ENCODE measurements at regions not wholly inside any gene's neighbourhood (a gene's known extent, or its start where the extent isn't known, plus 50 kb on each side); places are given as distances from the start of the nearest gene placed in this dataset.

DNA sequence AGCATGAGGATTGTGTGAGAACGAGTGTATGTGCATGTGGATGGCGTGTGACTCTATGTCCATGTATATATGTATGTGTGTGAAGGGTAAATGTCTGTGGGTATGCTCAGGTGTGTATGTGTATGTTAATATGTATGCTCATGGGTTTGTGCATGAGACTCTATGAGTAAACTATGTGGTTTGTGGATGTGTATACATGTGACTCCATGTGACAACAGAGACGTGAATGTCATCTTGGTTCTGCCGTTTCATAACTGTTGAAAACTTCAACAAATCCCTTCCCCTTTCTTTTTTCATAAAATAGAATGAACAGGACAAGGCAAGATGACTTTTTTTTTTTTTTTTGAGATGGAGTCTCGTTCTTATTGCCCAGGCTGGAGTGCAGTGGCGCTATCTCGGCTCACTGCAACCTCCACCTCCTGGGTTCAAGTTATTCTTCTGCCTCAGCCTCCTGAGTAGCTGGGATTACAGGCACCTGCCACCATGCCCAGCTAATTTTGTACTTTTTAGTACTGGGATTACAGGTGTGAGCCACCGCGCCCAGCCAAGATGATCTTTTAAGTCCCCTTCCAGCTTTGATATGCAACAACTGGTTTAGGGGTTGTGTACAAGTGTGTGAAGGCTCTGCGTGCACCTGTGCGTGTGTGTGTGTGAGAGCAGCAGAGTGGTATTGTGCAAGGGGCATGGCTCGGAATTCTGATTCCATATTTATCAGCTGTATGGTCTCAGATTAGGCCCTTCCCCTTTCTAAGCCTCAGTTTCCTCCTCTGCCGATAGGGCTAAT lies 106.3 kb downstream of the EBNA1BP2 start:
- DNase-seq (ENCODE audit: low read depth): no peak

DNA sequence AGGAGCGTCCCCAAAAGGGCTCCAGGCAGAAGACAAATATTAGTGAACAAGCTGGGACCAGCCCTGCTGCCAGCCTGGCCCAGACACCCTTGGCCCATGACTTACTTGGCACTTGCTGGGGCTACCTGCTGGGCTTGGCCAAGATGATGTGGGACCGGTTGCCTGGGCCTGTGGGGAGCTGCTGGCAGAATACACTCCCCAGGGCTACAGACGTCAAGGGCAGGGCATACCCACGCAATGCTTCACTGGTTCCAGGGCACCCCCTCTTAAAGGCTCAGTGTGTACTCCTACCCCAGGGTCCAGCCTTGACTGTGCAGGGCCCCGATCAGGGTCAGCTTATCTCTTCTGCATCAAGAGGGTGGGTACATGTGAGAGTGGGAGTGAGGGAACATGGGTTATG lies 106.5 kb upstream of the SLC2A1 start:
- DNase-seq (ENCODE audit: low read depth): no peak

DNA sequence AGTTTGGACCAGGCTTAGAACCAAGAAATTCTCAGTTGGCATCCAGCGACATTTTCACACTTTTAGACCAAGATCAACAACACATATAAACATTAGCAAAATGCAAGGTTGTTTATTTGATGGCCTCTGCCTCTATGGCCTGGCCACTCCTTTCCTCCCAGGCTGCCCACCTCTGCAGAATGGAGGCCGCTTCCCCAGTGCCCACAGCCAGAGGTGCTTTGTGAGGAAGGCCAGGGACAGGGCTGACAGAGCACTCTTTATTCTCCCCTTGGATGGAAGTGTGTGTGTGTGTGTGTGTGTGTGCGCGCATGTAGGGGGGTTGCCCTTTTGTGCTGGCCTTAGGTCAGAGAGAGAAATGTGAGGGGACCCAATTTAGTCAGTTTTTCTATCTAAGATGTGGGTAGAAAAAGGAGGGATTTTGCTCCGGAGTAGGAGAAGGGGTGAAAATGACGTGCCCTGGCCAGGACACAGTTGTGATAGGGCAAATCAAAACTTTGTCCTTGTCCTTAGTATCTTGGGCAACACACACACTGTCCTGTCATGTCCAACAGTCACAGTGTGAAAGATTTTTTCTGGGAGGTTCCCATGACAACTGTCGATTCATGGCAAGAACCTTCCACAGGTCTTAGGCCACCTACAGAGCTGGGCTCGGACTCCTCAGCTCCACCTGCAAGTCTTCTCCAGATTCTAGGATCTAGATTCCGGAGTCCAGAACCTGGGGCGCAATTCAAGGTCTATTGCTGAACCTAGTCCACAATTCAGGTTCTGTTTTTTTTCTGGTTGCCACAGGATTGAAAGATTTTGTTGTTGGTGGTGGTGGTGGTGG lies 104.9 kb upstream of the SLC2A1 start:
- DNase-seq (ENCODE audit: low read depth): no peak

DNA sequence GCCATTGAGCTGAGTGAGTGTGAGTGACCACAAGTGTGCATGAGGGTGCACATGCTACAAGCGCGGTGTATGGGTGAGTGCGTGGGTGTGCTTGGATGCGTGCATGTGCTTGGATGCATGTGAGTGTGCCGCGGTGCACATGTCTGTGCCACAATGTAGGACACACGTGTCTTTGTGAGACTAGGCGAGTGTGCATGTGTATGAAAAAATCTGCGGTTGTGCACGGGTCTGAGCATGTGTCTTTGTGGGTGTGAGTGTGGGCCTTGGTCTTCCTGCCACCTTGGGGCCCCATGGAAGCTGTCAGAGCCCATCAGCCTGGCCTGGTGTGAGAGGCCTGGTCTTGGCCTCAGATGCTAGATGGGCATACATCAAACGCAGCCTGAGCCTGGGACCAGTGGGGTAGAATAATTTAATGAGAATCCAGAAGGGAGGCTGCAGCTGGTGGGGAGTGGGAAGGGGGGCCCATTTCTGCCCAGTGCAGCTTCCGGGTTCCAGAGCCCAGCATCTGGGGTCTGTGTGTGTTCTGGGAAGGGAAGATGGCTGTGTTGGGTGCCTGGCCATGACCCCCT lies 103.9 kb upstream of the SLC2A1 start:
- no peak for DNase-seq (ENCODE audit: low read depth)

DNA sequence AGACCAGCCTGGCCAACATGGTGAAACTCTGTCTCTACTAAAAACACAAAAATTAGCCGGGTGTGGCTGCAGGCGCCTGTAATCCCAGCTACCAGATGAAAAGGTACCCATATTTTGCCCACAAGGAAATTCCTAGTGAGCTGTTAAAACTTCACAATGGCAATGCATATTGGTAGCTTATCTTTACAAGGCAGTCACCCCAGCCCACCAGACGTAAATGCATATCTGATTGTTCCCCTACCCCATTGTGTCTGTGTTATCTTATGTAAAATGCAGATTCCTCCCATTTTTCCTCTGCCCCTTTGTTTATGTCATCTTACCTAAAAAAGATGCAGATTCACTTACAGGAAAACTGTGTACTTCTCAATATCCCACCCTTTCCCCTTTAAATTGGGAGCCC lies 103.1 kb upstream of the SLC2A1 start:
- DNase-seq (ENCODE audit: low read depth): no peak

DNA sequence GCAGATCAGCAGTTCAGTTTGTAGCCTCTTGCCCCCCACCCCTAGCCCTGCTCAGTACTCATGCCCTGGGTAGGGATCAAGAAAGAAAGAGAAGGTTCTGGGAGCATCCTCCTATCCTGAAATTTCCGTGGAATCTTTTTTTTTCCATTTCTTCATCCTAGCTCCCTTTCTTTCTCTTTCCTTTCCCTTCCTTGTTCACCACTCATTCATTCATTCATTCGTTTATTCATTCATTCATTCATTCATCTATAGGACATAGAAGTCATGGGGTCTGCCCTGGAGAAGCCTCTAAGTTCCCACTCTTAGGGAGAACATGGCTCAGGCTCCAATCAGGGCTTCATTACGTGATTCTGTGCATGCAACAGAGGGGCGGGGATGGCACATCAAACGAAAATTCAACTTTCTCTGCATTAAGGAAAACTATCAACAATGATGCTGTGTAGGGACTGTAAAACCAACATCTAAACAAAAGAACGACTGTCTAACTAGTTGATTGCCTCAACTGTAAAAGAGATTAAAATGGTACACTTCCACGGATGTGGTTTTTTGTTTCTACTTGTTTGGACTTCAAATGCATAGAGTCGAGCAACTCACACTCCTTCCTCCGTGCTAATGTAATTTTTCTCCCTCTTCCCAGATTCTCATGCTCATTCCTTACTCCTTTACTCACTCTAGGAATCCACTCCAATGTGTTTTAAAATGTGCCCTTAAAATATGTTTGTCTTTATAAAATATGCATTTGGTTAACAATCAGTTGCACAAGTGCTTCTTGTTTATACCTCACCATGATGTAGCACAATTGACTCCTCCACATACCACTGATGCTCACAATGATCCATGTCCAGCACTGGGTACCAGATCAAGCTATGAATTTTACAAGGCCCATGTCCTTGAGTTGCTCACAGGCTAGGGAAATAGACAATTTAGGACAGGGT lies 101.2 kb upstream of the SLC2A1 start:
- DNase-seq (ENCODE audit: low read depth): no peak

DNA sequence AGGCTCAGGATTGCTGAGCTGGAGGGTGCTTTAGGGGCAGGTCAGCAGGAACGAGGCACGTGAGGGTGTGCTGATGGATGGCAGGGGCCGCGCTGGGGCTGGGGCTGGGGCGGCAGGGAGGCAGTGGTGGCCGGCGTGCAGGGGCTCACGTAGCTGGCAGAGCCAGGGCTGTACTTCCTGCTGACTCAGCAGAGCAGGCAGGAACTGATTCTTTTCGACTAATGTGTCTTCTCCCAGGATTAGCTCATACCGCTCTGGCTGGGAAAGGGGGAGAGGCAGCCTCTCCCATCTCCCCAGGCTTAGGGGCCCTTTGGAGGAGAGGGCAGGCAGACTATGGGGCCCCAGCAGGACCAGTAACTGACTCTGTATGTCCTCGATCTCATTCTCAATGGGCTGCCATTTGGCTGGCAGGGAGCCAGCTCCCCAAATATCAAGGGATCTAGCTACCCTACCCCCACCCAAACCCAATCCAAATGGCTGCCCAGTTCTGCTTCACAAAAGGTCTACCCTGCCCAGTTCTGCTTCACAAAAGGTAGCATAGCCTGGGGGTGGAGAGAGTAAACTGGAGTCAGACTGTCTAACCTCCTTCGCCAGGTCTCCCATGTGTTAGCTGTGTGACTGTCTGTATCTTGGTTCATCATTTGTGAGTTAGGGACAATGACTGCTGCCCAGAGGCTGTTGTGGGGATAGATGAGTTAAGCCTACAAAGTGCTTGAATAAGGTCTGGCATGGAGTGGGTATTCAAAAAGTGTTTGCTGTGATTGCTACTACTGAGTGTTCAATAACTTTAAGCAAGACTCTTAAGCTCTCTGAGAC lies 100.1 kb upstream of the SLC2A1 start:
- no peak for DNase-seq (ENCODE audit: low read depth)

DNA sequence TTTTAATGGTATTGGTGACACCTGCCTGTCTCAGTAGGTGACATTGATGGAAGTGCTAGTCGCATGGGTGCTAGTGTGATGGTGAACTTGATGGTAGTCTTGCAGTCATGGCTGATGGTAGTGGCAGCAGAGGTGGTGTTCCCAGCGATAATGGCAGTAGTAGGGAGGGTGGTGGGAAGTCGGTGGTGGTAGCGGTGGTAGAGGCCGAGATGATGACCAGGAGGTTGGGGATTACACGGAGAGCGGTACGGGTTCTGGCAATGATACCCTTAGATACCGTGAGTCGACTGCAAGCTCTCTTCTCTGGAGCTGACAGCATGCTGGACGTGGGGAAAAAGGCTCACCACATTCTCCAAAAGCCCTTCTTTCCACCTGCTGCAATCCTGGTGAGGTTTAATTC lies 99.4 kb upstream of the SLC2A1 start:
- DNase-seq (ENCODE audit: low read depth): no peak

DNA sequence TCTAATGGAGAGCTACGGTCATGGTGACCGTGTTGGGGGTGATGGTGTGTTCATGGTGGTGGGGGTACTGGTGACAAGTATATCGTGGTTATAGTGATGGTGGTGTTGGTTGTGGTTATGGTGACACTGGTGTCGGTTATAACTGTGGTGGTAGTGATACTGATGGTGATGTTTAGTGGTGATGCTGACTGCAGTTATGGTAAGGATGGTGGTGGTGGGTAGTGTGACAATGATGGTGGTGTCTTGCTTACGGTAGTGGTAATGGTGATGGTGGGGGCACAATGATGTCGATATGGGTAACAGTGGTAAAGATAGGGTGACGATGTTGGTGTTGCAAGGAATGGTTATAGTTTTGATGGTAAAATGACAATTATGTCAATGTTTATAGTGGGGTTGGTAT lies 98.9 kb upstream of the SLC2A1 start:
- no peak for DNase-seq (ENCODE audit: low read depth)

DNA sequence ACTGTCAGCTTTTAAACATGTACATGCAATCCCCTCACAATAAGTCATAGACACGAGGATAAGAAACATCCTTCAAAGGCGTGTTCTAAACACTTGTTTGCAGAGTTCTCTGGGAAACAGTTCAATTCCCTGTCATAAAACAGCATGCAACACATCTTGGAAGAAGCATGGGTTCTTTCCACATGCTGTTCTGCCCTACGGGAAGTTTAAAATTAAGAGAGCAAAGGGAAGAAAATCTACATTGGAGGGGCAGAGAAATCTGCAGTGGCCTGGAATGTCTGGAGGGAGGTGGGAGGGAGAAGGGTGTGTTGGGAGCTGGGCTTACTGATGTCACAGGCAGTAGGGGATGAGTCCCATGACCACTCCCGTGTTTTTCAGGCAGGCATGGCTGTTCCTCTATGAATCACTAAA lies 98.3 kb upstream of the SLC2A1 start:
- no peak for DNase-seq (ENCODE audit: low read depth)

DNA sequence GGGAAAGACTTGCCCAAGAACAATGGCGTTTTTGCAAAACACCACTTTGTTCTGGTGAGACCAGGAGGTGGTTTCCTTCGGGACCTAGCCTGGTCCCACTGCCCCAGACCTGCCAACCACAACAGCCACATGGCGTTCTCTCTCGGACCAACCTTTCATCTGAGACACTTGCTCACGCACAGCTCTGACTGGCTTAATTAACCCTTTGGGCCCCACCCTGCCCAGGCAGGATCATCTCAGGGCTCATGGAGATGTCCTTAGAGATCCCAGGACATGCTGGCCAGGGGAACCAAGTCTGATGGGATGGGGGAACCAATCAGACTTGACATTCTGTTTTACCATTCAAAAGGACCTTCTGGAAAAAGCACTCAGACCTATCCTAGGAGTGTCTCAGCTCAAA lies 97.8 kb upstream of the SLC2A1 start:
- no peak for DNase-seq (ENCODE audit: low read depth)

DNA sequence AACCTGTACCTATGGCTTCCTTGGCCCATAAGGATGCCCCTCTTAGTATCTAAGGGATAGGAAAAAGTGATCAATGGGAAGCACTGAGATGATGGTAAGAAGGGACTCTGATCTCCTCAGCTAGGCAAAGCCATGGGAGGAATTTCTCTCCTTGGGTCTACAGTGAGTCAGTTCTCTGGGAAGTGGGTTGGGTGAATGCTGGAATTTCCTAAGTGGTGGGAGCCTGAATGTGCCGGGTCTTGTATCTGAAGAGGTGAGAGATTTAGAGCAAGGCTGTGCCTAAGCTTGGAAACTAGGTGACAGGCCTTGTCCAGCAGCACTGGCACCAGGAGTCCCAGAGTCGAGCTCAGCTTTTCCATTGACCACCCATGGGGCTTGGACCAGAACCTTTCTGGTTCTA lies 96.3 kb upstream of the SLC2A1 start:
- no peak for DNase-seq (ENCODE audit: low read depth)

DNA sequence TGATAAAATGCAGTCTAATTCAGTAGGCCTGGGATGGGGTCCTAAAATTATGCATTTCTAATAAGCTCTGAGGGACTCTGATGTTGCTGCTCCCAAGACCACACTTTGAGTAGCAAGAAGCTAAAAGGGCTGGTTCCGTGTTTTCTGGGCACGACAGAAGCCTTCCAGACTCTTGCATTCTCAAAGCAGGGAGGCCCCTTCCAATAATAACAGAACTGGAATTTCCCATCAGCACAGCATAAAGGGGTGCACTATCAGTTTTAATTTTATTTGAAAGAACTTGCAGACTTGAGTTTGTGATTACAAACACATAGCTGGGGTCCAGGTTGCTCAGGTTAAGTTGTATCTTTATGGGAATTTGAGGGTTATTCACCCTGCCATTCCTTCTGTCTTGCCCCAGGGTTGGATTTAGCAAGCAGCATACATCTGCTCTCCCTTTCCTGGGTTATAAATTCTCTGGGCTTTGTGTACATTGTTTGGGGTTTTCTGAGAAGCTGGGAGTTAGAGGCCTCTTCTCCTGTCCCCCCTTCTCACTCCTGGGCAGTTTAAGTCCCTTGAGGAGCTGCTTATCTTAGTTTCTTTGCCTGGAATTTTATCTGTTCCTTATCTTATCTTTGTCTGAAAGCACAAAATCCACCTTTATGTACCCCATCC lies 94.2 kb upstream of the SLC2A1 start:
- DNase-seq (ENCODE audit: low read depth): no peak

DNA sequence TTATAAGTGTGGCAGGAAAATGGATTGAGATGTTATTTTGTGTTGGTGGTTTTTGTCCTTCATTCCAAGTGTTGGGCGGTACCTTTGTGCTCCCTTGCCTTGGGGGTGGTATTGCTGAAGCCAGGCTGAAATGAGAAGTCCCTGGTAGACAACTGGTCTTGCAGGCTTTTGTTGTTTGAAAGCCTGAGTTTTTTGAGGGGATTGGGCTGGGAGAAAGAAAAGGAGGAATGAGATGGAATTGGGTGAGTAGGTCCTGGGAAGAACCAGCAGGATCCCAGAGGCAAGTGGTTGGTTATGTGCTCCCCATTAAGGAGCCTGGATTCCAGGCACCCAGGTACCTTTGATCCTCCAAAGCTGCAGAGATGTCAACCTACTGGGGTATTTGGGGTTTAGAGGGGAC lies 93.7 kb upstream of the SLC2A1 start:
- no peak for DNase-seq (ENCODE audit: low read depth)

DNA sequence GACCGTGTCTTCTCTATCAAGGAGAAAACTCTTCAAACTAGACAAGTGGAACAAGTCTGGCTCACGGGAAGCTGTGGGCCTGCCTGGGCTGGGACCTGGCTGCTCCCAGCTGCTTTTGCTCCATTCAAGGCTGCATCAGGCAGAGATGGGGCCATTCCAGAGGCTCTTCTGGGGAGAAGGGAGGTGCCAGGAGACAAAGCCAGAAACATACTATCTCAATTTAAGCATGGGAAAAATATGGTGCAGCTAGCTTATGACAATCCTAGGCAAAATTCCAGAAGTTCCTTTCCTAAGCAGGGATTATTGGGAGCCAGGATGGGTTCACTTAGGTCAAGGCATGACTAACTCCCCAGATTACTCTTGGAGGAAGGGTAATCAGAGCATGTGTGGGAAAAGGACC lies 90.8 kb upstream of the SLC2A1 start:
- no peak for DNase-seq (ENCODE audit: low read depth)

DNA sequence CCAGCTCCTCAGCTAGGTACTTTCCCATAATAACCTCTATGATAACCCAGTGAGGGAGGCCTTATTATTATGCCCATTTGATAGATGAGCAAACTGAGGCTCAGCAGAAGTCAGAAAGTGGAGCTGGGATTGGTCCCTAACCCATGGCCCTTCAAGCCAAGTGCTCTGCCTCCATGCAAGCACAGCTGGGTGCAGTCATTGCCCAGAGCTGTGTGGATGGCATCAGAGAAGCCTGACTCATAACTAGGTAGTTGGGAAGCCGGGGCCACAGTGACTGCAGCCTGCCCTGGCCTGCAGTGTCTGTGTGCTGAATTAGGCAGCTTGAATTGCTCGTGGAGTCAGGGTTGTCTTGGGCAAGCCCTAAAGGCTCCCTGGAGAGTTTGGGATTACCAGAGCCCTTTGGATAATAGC lies 89.9 kb upstream of the SLC2A1 start:
- no peak for DNase-seq (ENCODE audit: low read depth)

DNA sequence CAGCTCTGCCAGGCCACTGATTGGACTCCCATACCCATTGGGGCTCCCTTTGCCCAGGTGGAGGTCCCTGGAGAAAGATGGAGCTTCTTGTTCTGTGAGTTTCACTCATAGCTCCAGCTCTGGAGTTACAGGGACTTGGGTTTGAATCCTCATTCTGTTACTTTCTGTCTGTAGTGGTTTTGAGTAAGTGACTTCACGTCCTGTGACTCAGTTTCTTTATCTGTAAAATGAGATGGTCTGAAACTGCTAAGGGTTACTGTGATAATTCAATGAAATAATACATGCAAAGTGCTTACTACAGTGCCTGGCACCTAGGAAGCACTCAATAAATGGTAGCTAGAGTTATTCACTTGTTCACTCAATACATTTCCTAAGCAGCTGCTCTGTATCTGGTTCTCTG lies 88.5 kb upstream of the SLC2A1 start:
- no peak for DNase-seq (ENCODE audit: low read depth)

DNA sequence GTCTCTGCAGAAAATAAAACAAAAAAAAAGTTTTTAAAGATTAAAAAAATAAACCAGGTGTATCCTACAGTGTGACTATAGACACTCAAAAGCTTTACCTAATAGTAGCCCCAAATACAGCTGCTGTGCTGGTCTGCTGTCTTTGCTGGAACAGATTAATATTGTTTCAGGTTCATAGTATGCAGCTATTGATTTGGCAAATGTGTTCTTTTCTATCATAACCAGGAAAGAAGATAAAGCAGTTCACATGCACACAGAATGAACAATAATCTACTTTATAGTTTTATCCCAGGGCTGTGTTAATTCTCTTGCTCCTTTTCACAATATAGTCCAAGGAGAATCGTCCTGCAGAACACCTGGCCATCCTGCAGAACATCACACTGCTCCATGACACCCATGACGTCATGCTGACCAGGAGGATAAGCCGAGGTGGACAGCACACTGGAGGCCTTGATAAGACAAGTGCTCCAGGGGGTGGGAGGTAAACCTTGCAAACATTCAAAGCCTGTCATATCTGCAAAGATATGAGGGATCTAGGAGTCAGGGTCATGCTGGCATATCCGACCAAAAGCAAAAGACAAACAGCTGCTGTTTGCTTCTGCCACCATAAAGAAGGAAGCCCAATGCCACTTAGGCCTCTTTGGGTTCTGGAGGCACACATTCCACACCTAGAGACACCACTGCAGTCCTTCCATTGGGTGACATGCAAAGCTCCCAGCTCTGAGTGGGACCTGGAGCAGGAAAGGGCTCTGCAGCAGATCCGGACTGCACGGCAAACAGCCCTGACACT lies 86.1 kb upstream of the SLC2A1 start:
- no peak for DNase-seq (ENCODE audit: low read depth)

DNA sequence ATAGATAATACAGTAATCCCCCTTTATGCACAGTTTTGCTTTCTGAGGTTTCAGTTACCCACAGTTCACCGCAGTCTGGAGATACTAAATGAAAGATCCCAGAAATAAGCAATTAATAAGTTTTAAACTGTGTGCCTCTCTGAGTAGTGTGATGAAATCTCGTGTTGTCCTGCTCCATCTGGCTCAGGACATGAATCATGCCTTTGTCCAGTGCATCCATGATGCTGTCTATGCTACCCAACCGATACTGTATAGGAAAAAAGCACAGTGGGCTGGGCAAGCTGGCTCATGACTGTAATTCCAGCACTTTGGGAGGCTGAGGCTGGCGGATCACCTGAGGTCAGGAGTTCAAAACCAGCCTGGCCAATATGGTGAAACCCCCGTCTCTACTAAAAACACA lies 85.0 kb upstream of the SLC2A1 start:
- DNase-seq (ENCODE audit: low read depth): no peak

Data from T follicular helper cell (primary cell).